Lower leg skin (tissue), 3 donors: ENCODE measurements at regions not wholly inside any gene's neighbourhood (a gene's known extent, or its start where the extent isn't known, plus 50 kb on each side); places are given as distances from the start of the nearest gene placed in this dataset.

Experiments
- POLR2A ChIP-seq, 2 donors: fragments of 450-650 bp; IDR thresholded peaks; one replicate each; pipeline ENCODE4 v1.6.1; 2016 to 2017; ENCODE audit warnings: antibody characterized with exemption in 2 of 2, mild to moderate bottlenecking in 1 of 2, moderate library complexity in 1 of 2
- TF ChIP-seq, protein P1 (sequence below), 3 donors: fragments of 450-650 bp; IDR thresholded peaks; one replicate each; pipeline ENCODE4 v1.5.1; 2016; ENCODE audit warnings: antibody characterized with exemption in 3 of 3, mild to moderate bottlenecking in 3 of 3, moderate library complexity in 2 of 3

DNA sequence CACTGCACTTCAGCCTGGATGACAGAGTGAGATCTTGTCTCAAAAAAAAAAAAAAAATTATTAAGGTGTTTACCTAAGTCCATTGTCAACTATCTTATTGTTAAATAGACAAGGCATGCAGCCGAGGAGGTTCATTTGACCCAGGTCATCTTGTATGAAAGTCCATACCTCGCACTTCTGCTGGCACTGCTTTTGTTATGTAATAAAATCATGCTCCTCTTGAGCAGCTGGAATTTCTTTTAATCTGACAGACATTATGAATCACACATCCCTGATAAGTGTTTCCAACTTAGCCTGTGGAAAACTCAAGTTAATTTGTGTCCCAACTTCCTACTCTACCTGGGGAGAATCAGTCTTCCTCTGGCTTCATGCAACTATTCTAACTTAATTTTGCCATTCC, 315.6 kb upstream of the KLF4 start:
- TF ChIP-seq, protein P1, sequence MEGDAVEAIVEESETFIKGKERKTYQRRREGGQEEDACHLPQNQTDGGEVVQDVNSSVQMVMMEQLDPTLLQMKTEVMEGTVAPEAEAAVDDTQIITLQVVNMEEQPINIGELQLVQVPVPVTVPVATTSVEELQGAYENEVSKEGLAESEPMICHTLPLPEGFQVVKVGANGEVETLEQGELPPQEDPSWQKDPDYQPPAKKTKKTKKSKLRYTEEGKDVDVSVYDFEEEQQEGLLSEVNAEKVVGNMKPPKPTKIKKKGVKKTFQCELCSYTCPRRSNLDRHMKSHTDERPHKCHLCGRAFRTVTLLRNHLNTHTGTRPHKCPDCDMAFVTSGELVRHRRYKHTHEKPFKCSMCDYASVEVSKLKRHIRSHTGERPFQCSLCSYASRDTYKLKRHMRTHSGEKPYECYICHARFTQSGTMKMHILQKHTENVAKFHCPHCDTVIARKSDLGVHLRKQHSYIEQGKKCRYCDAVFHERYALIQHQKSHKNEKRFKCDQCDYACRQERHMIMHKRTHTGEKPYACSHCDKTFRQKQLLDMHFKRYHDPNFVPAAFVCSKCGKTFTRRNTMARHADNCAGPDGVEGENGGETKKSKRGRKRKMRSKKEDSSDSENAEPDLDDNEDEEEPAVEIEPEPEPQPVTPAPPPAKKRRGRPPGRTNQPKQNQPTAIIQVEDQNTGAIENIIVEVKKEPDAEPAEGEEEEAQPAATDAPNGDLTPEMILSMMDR (IDR thresholded peaks at IDR 0.05) = no peak
- no peak for TF ChIP-seq POLR2A (IDR thresholded peaks at IDR 0.05)
